CD14-positive monocyte (primary cell): ENCODE measurements at regions not wholly inside any gene's neighbourhood (a gene's known extent, or its start where the extent isn't known, plus 50 kb on each side); places are given as distances from the start of the nearest gene placed in this dataset.

Source experiments
- DNase-seq, 3 donors: peaks; one replicate each; pipeline ENCODE4 v3.0.0-alpha.2; 2011 to 2022
- H2AFZ ChIP-seq: 2 replicates; pipeline ENCODE4 v1.6.0; 2012; ENCODE audit warnings: mild to moderate bottlenecking, low read depth, low read length, inconsistent platforms; ENCODE audit not compliant: insufficient read depth, poor library complexity, severe bottlenecking
- H3K27ac ChIP-seq, 2 donors: 1 replicate in 1 of 2; 2 replicates in 1 of 2; pipeline ENCODE4 v1.5.1; 2012 to 2013; ENCODE audit warnings: low read length in 2 of 2, control low read depth in 1 of 2, inconsistent platforms in 1 of 2, low read depth in 1 of 2, mild to moderate bottlenecking in 1 of 2
- H3K27me3 ChIP-seq, 2 donors: one replicate each; pipeline versions ENCODE4 v1.6.0 to v1.6.1; 2011 to 2013; ENCODE audit warnings: low read length in 2 of 2; ENCODE audit not compliant: control insufficient read depth in 2 of 2, insufficient read depth in 2 of 2
- H3K36me3 ChIP-seq, 2 donors: replicated peaks in 1 of 2; 1 replicate in 1 of 2; 2 replicates in 1 of 2; pipeline versions ENCODE4 v1.5.1 to v1.6.1; 2012 to 2013; ENCODE audit warnings: low read length in 2 of 2, control low read depth in 1 of 2, inconsistent platforms in 1 of 2, mild to moderate bottlenecking in 1 of 2; ENCODE audit not compliant: insufficient read depth in 2 of 2, control insufficient read depth in 1 of 2
- H3K4me1 ChIP-seq, 2 donors: 1 replicate in 1 of 2; 2 replicates in 1 of 2; pipeline versions ENCODE4 v1.5.1 to v1.6.1; 2012 to 2013; ENCODE audit warnings: low read length in 2 of 2, control low read depth in 1 of 2, inconsistent platforms in 1 of 2, mild to moderate bottlenecking in 1 of 2, moderate library complexity in 1 of 2; ENCODE audit not compliant: insufficient read depth in 2 of 2, control insufficient read depth in 1 of 2
- H3K4me2 ChIP-seq: replicated peaks from 2 replicates; pipeline ENCODE3; 2012; ENCODE audit warnings: low read length, moderate library complexity, mild to moderate bottlenecking; ENCODE audit not compliant: poor library complexity, severe bottlenecking; ENCODE audit errors: extremely low read depth
- H3K4me3 ChIP-seq, 3 experiments: fragments of 200-600 bp in 1 of 3; sonication (generic) in 1 of 3; replicated peaks in 1 of 3; 1 replicate in 2 of 3; 2 replicates in 1 of 3; pipeline ENCODE4 v1.5.1; 2011 to 2013; ENCODE audit warnings: low read length in 3 of 3, mild to moderate bottlenecking in 3 of 3, control low read depth in 2 of 3, low read depth in 2 of 3, inconsistent platforms in 1 of 3, moderate library complexity in 1 of 3
- H3K79me2 ChIP-seq: 2 replicates; pipeline ENCODE4 v1.6.0; 2012; ENCODE audit warnings: mild to moderate bottlenecking, control low read depth, inconsistent platforms, low read length, moderate library complexity; ENCODE audit not compliant: insufficient read depth
- H3K9ac ChIP-seq: 2 replicates; pipeline ENCODE4 v1.6.0; 2017; ENCODE audit warnings: low read length, mild to moderate bottlenecking; ENCODE audit not compliant: insufficient read depth, poor library complexity, severe bottlenecking
- H3K9me3 ChIP-seq, 2 donors: replicated peaks in 1 of 2; 1 replicate in 1 of 2; 2 replicates in 1 of 2; pipeline versions ENCODE4 v1.5.1 to v1.6.1; 2012 to 2013; ENCODE audit warnings: low read length in 2 of 2, control low read depth in 1 of 2; ENCODE audit not compliant: control insufficient read depth in 1 of 2, insufficient read depth in 1 of 2
- H4K20me1 ChIP-seq: 2 replicates; pipeline ENCODE4 v1.6.0; 2012; ENCODE audit warnings: mild to moderate bottlenecking, low read length, control low read depth, moderate library complexity; ENCODE audit not compliant: insufficient read depth
- H3K27ac Mint-ChIP-seq, 7 donors: one replicate each; pipeline ENCODE4 v1.8.0; 2020; ENCODE audit warnings: mild to moderate bottlenecking in 7 of 7, mixed read lengths in 7 of 7, moderate library complexity in 6 of 7, inconsistent platforms in 2 of 7
- H3K27me3 Mint-ChIP-seq, 3 donors: one replicate each; pipeline ENCODE4 v1.8.0; 2021 to 2022; ENCODE audit warnings: low read depth in 3 of 3, mild to moderate bottlenecking in 3 of 3, mixed read lengths in 3 of 3, moderate library complexity in 3 of 3, inconsistent platforms in 1 of 3
- H3K36me3 Mint-ChIP-seq, 2 donors: one replicate each; pipeline ENCODE4 v1.8.0; 2020; ENCODE audit warnings: mixed read lengths in 2 of 2, inconsistent platforms in 1 of 2, mild to moderate bottlenecking in 1 of 2
- H3K4me1 Mint-ChIP-seq: one replicate; pipeline ENCODE4 v1.8.0; 2020; ENCODE audit warnings: mild to moderate bottlenecking, mixed read lengths
- H3K4me3 Mint-ChIP-seq, 2 donors: one replicate each; pipeline ENCODE4 v1.8.0; 2020; ENCODE audit warnings: mild to moderate bottlenecking in 2 of 2, mixed read lengths in 2 of 2, moderate library complexity in 1 of 2
- H3K9me3 Mint-ChIP-seq, 7 donors: one replicate each; pipeline ENCODE4 v1.8.0; 2020 to 2022; ENCODE audit warnings: mixed read lengths in 7 of 7, mild to moderate bottlenecking in 6 of 7, moderate library complexity in 6 of 7, inconsistent platforms in 2 of 7
- CTCF ChIP-seq: fragments of 200-600 bp; IDR thresholded peaks from one replicate; pipeline ENCODE4 v1.8.0; 2022; ENCODE audit warnings: antibody characterized with exemption, mild to moderate bottlenecking
- WGBS: methylation state at CpG from one replicate; pipeline ENCODE4 v1.1.5; 2013; ENCODE audit warnings: missing lambda C conversion rate; ENCODE audit not compliant: insufficient coverage; 5-methylcytosine and 5-hydroxymethylcytosine counted together
- intact Hi-C, 2 donors: fragments of 100-400 bp; cut with micrococcal nuclease; formaldehyde crosslinking; loops; one replicate each; pipeline versions ENCODE4 v1.15.0 to v1.15.1; 2023

- Mint-ChIP-seq H3K27ac (no peak overlapping the region), H3K9me3 (peaks cover 0 to 3% (median 0%) of the 10 kb centered on the region in 7 donors), H3K4me1 (no peaks in the 10 kb centered on the region), H3K36me3 (no peaks in the 10 kb centered on the region), H3K4me3 (no peak overlapping the region), H3K27me3 (peaks cover 1 to 9% (median 2%) of the 10 kb centered on the region in 3 donors)
- H3K27ac ChIP-seq = no peak overlapping the region
- no peaks in the 10 kb centered on the region for H3K4me1 ChIP-seq
- H3K9ac ChIP-seq = no peak overlapping the region
- H3K4me3 ChIP-seq = no peak overlapping the region
- DNase-seq = no peak
- WGBS = 100% methylated on average over 3 of the region's 5 CpGs
- H3K27me3 ChIP-seq = no peaks in the 10 kb centered on the region
- intact Hi-C loops = no loop called here
- H3K36me3 ChIP-seq = no peaks in the 10 kb centered on the region
- H4K20me1 ChIP-seq = no peaks in the 10 kb centered on the region
- no peaks in the 10 kb centered on the region for H3K9me3 ChIP-seq
- no peak overlapping the region for H3K4me2 ChIP-seq
- no peaks in the 10 kb centered on the region for H3K79me2 ChIP-seq
- TF ChIP-seq CTCF = no peak
- no peak overlapping the region for H2AFZ ChIP-seq
Measured at GRCh38 chr1:62373221-62373620, 54.0 kb upstream of the KANK4 start.

- no peak overlapping the region for H3K4me2 ChIP-seq
- no peak overlapping the region for H2AFZ ChIP-seq
- no peak overlapping the region for H3K27ac ChIP-seq
- H3K36me3 Mint-ChIP-seq = no peaks in the 10 kb centered on the region
- H3K27me3 ChIP-seq = no peaks in the 10 kb centered on the region
- H3K4me3 Mint-ChIP-seq = no peak overlapping the region
- no peak for TF ChIP-seq CTCF
- peaks cover 0 to 3% (median 2%) of the 10 kb centered on the region in 7 donors for H3K9me3 Mint-ChIP-seq
- H4K20me1 ChIP-seq = no peaks in the 10 kb centered on the region
- no peaks in the 10 kb centered on the region for H3K4me1 ChIP-seq
- no peaks in the 10 kb centered on the region for H3K9me3 ChIP-seq
- H3K9ac ChIP-seq = no peak overlapping the region
- 67% methylated on average over 1 of the region's 3 CpGs for WGBS
- H3K4me3 ChIP-seq = no peak overlapping the region
- no peak for DNase-seq
- no peaks in the 10 kb centered on the region for H3K36me3 ChIP-seq
- H3K27me3 Mint-ChIP-seq = peaks cover 0 to 3% (median 1%) of the 10 kb centered on the region in 3 donors
- H3K4me1 Mint-ChIP-seq = no peaks in the 10 kb centered on the region
- no peak overlapping the region for H3K27ac Mint-ChIP-seq
- intact Hi-C loops = no loop called here
- H3K79me2 ChIP-seq = no peaks in the 10 kb centered on the region
Measured at GRCh38 chr1:62377043-62377562, 57.9 kb upstream of the KANK4 start.
